ENCODE measurements at regions not wholly inside any gene's neighbourhood (a gene's known extent, or its start where the extent isn't known, plus 50 kb on each side); places are given as distances from the start of the nearest gene placed in this dataset.

DNA sequence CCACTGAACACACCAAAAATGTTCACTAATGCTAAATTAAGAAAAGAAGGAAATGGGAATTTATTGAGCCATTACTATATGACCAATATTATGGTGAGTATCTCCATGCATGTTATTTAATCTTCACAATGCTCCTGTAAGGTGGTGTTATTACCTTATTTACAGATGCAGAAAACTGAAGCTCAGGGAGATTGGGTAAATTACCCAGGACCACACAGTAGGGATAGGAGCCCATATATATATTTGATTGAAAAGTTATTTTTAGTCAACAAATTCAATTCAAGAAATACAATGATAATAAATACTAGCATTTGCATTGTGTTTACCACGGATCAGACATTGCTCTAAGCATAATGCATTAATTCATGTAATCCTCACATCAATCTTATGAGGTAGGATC, 202.2 kb upstream of the FBXO11 start:
- FAIRE-seq, result no peak

DNA sequence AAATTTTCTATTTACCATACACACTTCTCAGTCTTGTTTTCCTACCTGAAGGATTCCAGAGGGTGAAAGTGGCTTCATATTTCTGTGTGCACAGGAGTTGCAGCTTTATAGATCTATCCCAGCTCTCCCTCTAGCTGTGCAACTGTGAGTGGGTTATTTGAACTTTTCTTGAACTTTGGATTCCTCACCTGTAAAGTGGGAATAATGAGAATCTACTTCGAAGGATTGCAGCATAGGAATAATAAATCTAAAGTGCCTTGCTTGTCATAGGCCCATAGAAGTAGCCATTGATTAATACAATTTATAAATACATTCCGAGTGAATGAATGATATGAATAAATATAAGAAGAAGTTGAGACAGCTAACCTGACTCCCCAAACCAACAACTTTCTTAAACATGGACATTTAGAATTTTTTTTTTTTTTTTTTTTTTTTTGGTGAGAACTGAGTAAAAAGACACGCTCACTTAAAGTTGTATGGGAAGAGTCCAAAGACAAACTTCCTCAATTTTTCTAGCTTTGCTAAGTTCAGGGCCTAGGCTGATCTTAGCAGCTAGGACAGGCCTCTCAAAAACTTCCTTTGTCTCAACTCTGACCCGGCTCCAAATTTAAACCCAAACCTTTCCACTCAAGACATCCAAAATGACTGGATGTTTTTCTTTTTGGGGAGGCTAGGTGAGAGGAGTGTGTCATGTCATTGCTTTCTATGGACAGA, 203.3 kb upstream of the FBXO11 start:
- no peak for FAIRE-seq

DNA sequence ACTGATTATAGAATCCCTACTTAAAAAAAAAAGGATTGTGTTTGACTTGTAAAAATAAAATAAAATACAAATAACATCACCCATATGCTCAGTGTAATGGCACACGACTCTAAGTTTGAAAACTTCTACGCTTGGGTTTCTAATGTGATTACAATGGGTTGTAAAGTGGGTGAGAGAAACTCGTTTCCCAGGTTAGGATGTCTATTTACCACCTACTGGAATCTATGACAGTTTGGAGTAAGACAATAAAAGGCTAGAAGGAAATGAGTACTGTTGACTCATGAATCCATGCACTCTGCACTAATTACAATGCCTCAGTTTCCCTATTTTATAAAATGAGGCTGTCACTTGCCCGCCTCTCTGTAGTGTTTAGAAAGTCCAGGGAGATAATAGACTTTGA, 204.0 kb upstream of the FOXN2 start:
- no peak for FAIRE-seq

DNA sequence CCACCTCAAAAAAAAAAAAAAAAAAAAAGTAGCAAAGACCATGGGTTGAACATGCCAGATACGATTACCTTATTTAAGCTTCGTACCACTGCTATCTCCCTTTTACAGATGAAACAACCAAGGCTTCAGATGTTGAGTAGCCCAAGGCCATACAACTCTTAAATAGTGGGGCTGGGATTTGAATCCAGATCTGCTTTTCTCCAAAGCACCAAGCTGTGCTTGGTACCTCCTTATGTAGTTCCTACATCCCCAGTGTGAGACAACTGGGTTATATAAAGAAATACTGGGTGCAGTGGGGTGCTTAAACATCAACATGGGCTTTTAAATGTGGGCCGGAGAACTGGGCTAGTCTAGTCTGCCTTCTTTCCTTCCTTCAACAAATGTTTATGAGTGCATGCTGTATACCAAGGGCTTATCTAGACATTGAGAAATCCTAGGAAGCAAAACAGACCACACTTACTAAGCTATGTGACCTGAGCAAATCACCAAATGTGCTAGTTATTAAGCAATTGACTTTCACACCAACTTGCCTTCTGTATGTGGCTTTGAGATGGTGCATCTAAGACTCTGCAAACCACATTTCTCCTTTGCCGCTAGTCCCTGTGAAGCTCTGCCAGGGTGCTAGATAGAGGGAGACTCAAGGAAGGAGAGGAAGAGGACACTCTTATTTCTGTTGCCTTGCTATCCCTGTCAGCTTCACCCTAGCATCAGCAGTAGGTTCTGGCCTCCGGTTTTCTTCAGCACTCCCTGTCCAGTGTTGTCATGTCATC, 201.4 kb upstream of the FOXN2 start:
- no peak for FAIRE-seq

DNA sequence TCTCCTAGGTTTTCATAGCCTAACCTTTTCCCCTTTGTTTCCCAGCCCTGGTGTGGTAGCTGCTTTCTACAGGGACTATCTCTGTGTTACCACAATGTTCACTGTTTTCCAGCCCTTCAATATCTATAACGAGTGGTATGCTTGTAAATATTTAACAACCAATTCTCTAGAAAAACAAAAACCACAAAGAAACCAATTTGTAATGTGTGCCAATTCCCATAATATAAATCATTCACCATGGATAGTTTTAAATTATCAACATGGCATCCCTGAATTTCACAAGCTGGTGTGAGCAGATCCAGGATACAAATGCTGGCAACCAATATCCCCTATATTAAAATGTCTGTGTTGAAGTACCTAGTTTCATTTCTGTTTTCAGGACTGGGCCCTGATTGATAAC, 200.7 kb upstream of the FOXN2 start:
- FAIRE-seq, result no peak

DNA sequence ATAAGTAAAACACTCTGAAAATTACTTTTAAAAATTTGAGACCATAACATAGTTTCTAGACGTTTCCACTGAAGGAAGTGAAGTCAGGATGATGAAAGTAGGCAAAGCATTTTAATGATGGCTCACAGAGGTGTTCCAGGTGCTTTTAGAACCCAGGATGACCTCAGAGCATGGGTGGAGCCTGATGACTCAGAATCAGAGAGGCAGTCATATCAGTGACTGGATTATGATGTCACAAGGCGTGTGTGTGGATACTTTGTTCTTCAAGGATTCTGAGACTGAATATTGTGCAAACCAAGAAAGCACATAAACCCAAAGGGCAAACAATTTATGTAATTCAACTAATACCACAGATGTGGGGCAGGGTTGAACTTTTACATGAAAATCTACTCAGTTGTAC, 200.2 kb upstream of the FOXN2 start:
- no peak for FAIRE-seq

DNA sequence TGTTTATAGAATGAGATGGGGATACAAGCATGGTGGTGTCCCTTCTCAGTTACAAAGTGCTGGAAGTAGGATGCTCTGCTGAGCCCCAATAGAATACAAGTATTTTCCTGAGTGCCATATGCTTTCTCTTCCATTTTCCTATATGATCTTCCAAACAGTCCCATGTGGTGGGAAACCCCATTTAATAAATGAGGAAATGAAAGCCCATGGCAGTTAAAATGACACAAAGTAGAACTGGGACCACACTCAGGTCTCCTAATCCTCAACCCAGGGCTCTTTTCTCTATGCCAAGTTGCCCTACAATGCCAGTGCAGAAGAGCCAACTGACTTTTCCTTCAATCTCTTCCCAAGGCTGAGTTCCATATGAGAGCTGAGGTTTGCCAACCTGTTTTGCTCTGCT, 198.0 kb upstream of the FOXN2 start:
- FAIRE-seq, result no peak

DNA sequence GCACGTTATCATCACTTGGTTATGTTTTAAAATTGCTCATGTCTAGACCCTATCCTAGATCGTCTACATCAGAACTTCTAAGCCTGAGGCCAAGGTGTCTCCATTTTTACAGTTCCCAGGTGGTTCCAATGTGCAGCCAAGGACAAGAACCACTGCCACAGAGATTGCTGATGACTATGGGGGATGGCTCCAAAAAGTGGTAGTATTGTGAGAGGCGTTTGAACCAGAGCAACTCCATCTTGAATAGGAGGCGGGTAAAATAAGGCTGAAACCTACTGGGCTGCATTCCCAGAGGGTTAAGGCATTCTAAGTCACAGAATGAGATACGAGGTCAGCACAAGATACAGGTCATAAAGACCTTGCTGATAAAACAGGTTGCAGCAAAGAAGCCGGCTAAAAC, 195.6 kb upstream of the FOXN2 start:
- FAIRE-seq, result no peak

DNA sequence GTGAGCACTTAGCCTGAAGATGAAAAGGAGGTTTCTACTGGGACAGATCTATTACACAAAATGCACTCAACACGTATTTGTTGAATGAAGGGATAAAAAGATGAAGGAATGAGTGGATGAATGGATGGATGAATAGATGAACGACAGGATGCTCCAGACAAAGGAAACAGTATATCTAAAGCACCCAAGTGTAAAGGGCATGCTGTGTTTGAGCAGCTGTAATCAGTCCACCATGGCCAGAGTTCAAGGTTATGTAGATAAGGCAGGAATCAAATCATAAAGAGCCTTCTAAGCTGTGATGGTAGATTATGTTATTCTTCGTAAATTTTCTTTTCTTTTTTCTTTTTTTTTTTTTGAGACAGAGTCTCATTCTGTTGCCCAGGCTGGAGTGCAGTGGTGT, 194.4 kb upstream of the FOXN2 start:
- FAIRE-seq, result no peak

DNA sequence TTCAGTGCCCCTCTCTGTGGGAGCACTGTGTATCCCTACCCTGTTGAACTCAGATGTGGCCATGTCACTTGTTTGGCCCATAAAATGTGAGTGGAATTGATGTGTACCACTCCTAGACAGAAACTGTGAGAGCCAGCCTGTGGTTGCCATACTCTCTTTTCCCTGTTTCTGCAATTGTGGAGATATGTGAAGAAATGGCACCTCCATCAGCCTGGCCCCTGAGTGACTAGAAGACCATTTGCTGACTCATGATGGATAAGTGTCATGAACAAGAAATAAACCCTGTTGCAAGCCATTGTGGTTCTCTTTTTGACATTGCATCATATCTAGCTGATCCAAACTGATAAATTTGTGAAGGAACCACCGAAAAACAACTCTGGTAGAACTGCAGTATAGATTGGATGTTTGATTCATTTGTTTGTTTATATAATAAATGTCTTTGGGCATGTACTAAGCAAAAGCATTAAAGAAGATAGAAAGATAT, 193.7 kb upstream of the FOXN2 start:
- no peak for FAIRE-seq

DNA sequence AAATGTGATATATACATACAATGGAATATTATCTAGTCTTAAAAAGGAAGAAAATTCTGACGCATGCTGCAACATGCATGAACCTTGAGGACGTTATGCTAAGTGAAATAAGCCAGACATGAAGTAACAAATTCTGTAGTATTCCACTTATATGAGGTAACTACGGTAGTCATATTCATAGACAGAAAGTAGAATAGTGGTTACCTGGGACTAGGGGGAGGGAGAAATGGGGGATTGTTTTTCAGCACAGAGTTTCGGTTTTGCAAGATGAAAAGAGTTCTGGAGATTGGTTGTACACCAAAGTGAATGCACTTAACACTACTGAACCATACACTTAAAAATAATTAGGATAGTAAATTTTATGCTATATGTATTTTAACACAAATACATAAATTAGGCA, 192.3 kb upstream of the FOXN2 start:
- no peak for FAIRE-seq

DNA sequence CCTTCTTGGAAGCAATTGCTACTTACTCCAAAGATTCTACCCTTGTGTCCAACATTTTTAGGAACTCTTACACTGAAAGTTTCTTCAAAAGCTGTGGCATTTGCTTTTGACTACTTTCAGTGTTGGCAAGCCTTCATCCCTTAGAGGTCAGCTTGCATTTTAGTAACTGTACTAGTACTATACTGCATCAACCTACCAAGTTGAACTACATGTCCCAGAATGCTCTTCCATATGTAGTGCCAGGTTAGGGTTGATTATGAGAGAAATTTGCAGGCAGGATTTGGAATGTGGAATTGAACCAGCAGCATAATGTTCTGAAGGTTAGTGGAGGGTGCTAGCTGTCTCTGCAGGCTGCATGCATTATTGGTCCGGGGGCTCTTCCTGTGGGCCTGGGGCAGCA, 189.9 kb upstream of the FOXN2 start:
- FAIRE-seq, result no peak

DNA sequence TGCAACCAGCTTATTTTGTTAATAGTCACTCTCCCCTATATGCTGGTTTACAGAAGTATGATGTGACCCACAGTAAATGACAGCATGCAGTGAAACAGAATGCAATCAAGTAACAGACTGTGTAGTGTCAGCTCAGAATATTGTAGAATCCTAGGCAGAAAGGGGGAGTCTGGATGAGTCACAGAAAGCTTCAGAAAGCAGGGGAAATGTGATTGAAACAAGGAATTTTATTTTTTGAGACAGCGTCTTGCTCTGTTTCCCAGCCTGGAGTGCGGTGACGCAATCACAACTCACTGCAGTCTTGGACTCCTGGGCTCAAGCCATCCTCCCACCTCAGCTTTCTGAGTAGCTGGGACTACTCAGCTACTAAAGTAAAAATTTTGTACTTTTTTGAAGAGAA, 188.3 kb upstream of the FOXN2 start:
- FAIRE-seq, result no peak

DNA sequence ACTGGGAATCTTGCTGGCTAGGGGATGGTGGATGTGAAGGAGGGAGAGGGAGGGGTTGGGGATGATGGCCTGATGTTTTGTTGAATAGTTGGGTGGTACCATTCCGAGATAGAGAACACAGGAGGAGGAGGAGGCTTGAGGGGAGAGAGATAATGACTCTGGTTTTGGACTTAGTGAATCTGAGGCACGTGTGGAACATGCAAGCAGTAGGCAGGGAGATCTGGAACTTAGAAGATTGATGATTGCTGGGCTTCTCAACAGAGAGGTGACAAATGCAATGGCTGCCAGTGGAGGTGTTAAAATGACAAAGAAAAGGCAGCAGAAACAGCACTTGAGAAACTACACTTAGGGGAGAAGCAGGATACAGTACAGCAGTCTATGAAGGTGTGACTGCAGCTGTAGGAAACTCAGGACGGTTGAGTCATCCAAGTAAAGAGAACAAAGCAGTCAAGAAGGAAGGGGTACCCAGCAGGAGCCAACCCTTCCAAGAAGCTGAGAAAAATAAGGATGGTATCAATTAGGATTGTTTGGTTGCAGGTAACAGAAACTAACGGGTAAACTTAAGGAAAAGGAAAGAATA, 186.8 kb upstream of the FOXN2 start:
- no peak for FAIRE-seq

DNA sequence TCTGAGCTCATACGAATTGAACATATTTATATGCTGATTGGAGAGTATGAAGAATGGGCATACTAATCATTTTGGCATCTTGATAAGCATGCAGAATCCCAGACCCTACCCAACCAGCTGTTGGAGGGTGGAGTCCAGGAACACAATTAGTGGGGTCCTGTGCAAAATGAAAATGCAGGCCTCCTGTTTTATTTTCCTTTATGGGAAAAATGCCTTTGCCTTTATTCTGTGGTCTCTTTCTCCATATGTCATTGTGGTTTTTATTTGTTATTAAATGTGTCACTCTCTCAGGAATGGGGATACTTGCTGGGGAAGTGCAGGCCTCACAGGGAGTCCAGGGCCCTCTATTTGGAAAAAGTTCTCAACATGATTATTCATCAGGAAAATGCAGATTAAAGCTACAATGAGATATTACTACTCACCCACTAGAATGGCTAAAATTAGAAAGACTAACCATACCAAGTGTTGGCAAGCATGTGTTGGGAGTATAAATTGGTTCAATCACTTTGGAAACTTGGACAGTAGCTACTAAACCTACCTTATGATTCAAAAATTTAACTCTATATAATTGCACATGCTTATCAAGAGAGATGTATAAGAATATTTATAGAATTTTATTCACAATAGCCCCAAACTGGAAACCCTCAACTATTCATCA, 185.1 kb upstream of the FOXN2 start:
- FAIRE-seq, result no peak

DNA sequence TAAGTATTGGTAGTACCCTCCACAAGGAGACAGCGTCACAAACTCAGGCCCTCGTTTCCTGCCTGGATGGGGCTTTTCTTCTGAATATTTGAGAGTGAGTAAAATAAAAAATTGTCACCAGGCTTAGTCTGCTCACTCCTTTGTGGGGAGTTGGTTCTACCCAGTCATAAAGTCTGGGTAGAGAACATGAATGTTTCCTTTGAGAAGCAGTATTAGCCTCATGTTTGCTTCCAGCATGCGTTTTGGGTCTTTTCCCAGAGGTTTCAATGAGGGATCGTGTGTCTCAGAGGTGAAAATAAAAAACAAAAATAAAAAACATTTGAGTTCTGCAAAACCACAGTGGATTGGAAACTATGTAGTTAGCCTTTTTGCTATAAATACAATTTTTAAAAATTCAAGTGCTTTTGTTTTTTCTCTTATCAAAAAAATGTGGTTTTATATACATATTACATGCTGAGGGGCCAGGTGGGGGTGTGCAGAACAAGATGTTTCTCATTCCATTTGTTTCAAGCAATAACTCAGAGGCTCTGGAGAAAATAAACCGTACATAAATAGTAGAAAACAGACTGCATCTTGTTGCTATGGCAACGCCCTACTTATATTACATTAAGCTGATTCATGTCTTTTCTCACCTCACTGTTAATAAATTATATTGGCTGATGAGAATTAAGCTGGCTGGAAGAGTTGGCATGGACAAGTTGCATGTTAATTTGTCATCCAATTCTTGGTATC, 182.8 kb upstream of the FOXN2 start:
- FAIRE-seq, result peak; percentile 97

DNA sequence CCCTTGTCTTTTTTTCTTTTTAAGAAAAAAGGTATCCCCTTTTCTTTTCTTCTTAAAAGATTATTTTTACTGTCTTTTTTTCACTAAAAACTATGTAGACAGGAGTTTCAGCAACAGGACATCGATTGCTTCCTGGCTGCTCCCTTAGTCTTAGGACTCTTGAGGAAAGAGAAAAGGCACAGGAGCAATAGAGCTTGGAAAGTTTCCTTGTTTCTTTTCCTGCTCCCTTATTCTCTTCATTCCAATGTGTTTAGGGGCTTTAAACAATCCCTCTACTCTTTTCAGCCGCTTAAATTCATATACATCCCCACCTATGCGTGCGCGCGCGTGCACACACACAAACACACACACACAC, 182.2 kb upstream of the FOXN2 start:
- FAIRE-seq, result no peak

DNA sequence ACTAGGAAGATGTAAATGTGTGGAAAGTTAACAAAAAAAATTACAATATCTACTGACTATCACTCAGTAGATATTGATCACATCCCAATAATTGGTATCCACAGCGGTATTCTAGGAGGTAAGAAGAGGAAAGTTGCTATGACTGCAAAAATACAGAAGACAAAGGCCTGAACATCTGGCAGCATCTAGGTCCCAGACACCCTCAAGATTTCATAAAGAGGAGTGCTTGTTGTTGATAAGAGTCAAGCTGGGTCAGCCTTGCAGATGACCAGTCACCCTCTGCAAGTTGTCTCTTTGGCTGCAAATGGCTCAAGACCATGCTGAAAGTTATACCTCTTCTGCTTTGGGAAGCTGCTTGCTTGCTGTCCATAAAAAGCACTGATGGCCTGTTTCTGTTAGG, 179.8 kb upstream of the FOXN2 start:
- no peak for FAIRE-seq

DNA sequence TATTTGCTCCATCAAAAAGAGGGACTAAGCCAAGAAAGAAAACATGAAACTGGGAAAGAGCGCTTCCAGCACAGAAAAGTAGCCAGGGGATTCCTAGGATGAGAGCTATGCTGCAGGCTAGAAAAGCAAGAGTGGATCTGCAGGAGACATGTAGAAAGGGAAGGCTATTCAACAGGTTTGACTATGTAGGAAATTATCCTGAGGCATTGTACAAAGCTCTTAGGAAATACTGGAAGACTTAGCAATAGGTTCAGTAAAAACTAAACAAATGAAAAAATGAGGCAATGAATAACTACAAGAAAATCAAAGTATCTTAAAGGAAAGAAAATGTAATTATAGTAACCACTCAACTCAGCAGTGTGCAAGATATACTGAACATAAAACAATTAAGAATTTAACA, 178.7 kb upstream of the FOXN2 start:
- no peak for FAIRE-seq

DNA sequence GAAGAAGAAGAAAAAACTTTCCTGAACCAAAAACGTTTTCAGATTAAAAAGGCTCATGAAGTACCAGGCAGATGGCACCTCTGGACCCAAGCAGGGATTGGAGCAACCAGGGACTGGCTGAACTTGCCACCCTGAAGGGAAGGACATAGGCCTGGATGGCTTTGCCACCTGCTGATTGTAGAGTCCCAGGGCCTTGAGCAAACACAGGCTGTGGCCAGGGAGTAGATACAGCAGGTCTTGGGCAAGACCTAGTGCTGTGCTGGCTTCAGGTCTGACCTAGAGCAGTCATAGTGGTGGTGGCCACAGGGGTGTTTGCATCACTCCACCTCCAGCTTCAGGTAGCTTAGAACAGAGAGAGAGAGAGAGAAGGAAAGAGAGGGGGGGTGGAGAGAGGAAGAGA, 176.7 kb upstream of the FOXN2 start:
- FAIRE-seq, result no peak

DNA sequence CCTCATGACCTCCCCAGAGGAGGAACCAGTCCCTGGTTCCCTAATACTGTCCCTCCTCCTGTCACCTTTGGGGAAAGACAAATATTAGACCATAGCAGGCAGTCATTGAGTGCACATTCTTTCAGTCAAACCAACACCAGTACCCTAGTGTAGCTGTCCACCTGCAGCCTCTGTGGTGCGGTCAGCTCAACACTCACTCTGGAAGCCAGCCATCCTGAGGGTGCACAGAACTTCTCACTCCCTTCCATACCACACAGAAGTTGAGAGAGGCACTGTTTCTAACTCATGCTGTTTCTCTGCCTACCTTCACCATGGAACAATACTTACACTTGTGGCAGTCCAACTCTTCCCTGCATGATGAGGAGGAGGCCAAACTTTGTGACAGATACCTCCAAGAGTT, 175.6 kb upstream of the FOXN2 start:
- FAIRE-seq, result no peak

DNA sequence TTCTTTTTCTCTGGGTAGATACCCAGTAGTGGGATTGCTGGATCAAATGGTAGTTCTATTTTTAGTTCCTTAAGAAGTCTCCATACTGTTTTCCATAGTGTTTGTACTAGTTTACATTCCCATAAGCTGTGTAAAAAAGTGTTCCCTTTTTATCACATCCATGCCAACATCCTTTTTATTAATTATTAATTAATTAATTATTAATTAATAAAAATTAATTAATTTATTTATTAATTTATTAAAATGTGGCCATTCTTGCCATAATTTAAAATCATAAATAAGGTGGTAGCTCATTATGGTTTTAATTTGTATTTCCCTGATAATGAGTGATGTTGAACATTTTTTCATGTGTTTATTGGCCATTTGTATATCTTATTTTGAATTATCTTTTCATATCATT, 173.9 kb upstream of the FOXN2 start:
- peak; percentile 58 for FAIRE-seq

DNA sequence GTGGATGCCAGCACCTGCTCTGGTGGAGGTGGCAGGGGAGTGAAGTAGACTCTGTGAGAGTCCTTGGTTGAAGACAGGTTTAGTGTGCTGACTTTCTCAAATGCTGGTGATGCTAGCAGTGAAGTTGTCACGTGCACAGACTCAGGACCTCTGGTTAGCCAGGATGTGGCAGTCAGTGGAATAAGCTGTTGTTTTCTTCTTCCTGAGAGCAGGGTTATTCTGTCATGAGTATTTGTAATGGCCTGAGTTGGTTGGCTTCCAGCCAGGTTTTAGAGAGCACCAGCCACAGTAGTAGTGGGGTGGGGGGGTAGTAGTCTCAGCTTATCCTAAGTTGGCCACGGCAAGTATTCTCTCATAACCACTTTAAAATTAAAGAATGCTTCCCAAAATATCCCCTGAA, 169.7 kb upstream of the FOXN2 start:
- FAIRE-seq, result no peak

Data from islet of Langerhans (tissue), 1 donor.